H9 (cell line): ENCODE measurements at regions not wholly inside any gene's neighbourhood (a gene's known extent, or its start where the extent isn't known, plus 50 kb on each side); places are given as distances from the start of the nearest gene placed in this dataset.
"Not testable (repeated sequence)": the region's sequence is repeated elsewhere in the genome, so short reads cannot be mapped to it uniquely, and the experiment has no call there.

Source experiments
- DNase-seq: peaks from one replicate; pipeline ENCODE4 v3.0.0-alpha.2; 2017
- H2AFZ ChIP-seq: one replicate; pipeline ENCODE4 v1.6.1; 2013; ENCODE audit warnings: mild to moderate bottlenecking, low read length, control low read depth, moderate library complexity
- H2AK5ac ChIP-seq: 2 replicates; pipeline ENCODE4 v1.6.1; 2013; ENCODE audit warnings: low read length, control low read depth, mixed read lengths; ENCODE audit not compliant: insufficient read length
- H2BK120ac ChIP-seq: one replicate; pipeline ENCODE4 v1.6.1; 2013; ENCODE audit warnings: low read depth, mild to moderate bottlenecking, low read length, control low read depth, inconsistent platforms; ENCODE audit not compliant: poor library complexity, severe bottlenecking
- H2BK12ac ChIP-seq: 2 replicates; pipeline ENCODE4 v1.6.1; 2013; ENCODE audit warnings: low read length, control low read depth, mixed read lengths, low read depth; ENCODE audit not compliant: insufficient read length
- H2BK15ac ChIP-seq: 2 replicates; pipeline ENCODE4 v1.6.1; 2013; ENCODE audit warnings: low read depth, low read length, control low read depth
- H2BK20ac ChIP-seq: one replicate; pipeline ENCODE4 v1.6.1; 2013; ENCODE audit warnings: low read depth, mild to moderate bottlenecking, low read length, control low read depth, inconsistent platforms; ENCODE audit not compliant: poor library complexity, severe bottlenecking
- H2BK5ac ChIP-seq: 2 replicates; pipeline ENCODE4 v1.6.1; 2013; ENCODE audit warnings: low read length, control low read depth, mixed read lengths; ENCODE audit not compliant: insufficient read length
- H3K14ac ChIP-seq: 2 replicates; pipeline ENCODE4 v1.6.1; 2013; ENCODE audit warnings: low read length, control low read depth; ENCODE audit not compliant: insufficient read depth
- H3K18ac ChIP-seq: 2 replicates; pipeline ENCODE4 v1.6.1; 2013; ENCODE audit warnings: low read depth, mild to moderate bottlenecking, mixed read lengths, low read length, control low read depth; ENCODE audit not compliant: insufficient read length
- H3K23ac ChIP-seq: 2 replicates; pipeline ENCODE4 v1.6.1; 2013; ENCODE audit warnings: low read length, control low read depth, mixed read lengths, low read depth; ENCODE audit not compliant: insufficient read length
- H3K23me2 ChIP-seq: 2 replicates; pipeline ENCODE4 v1.6.1; 2013; ENCODE audit warnings: low read depth, mild to moderate bottlenecking, mixed read lengths, low read length, control low read depth; ENCODE audit not compliant: insufficient read length, poor library complexity, severe bottlenecking
- H3K27ac ChIP-seq: 2 replicates; pipeline ENCODE4 v1.5.1; 2013; ENCODE audit warnings: low read length, control low read depth, mixed read lengths, low read depth; ENCODE audit not compliant: insufficient read length
- H3K27me3 ChIP-seq: 2 replicates; pipeline ENCODE4 v1.6.1; 2013; ENCODE audit warnings: low read length, control low read depth, inconsistent platforms; ENCODE audit not compliant: insufficient read depth
- H3K4ac ChIP-seq: 2 replicates; pipeline ENCODE4 v1.6.1; 2013; ENCODE audit warnings: low read depth, mild to moderate bottlenecking, control low read depth, inconsistent platforms, low read length, moderate library complexity
- H3K4me1 ChIP-seq: 2 replicates; pipeline ENCODE4 v1.6.1; 2013; ENCODE audit warnings: low read length, control low read depth, inconsistent platforms; ENCODE audit not compliant: insufficient read depth
- H3K4me2 ChIP-seq: 2 replicates; pipeline ENCODE4 v1.6.1; 2013; ENCODE audit warnings: low read length, control low read depth, mixed read lengths; ENCODE audit not compliant: insufficient read length, insufficient read depth
- H3K56ac ChIP-seq: 2 replicates; pipeline ENCODE4 v1.6.1; 2013; ENCODE audit warnings: low read depth, mild to moderate bottlenecking, mixed read lengths, low read length, control low read depth; ENCODE audit not compliant: insufficient read length
- H3K79me1 ChIP-seq: 2 replicates; pipeline ENCODE4 v1.6.1; 2013; ENCODE audit warnings: low read depth, mild to moderate bottlenecking, moderate library complexity, low read length, control low read depth, inconsistent platforms; ENCODE audit not compliant: insufficient read depth, poor library complexity, severe bottlenecking
- H3K79me2 ChIP-seq: 2 replicates; pipeline ENCODE4 v1.6.1; 2013; ENCODE audit warnings: low read length, control low read depth, inconsistent platforms; ENCODE audit not compliant: insufficient read depth
- H3K9ac ChIP-seq: 2 replicates; pipeline ENCODE4 v1.6.1; 2013; ENCODE audit warnings: low read length, control low read depth, mixed read lengths; ENCODE audit not compliant: insufficient read length; ENCODE audit errors: extremely low read depth
- H3K9me3 ChIP-seq: one replicate; pipeline ENCODE4 v1.6.1; 2013; ENCODE audit warnings: low read depth, low read length, inconsistent platforms; ENCODE audit not compliant: control insufficient read depth
- H3T11ph ChIP-seq: one replicate; pipeline ENCODE4 v1.6.1; 2013; ENCODE audit warnings: mild to moderate bottlenecking, low read length, control low read depth, inconsistent platforms
- H4K20me1 ChIP-seq: one replicate; pipeline ENCODE4 v1.6.1; 2013; ENCODE audit not compliant: control insufficient read depth, insufficient read length, insufficient read depth
- H4K5ac ChIP-seq: 2 replicates; pipeline ENCODE4 v1.6.1; 2013; ENCODE audit warnings: low read depth, mild to moderate bottlenecking, mixed read lengths, low read length, control low read depth; ENCODE audit not compliant: insufficient read length
- H4K8ac ChIP-seq: replicated peaks from 2 replicates; pipeline ENCODE4 v1.6.1; 2013; ENCODE audit warnings: low read length, control low read depth, mixed read lengths, low read depth; ENCODE audit not compliant: insufficient read length
- H4K91ac ChIP-seq: 2 replicates; pipeline ENCODE4 v1.6.1; 2013; ENCODE audit warnings: low read depth, mild to moderate bottlenecking, moderate library complexity, mixed read lengths, low read length, control low read depth; ENCODE audit not compliant: insufficient read length
- H3K27ac Mint-ChIP-seq, 3 experiments: 2 replicates in 2 of 3; 3 replicates in 1 of 3; pipeline ENCODE4 v1.8.0; 2020 to 2021; ENCODE audit warnings: mixed read lengths in 3 of 3, mild to moderate bottlenecking in 1 of 3, moderate library complexity in 1 of 3
- H3K27me3 Mint-ChIP-seq: 2 replicates; pipeline ENCODE4 v1.8.0; 2021; ENCODE audit warnings: low read depth, mild to moderate bottlenecking, moderate library complexity, mixed read lengths
- H3K36me3 Mint-ChIP-seq, 3 experiments: 2 replicates in 2 of 3; 3 replicates in 1 of 3; pipeline ENCODE4 v1.8.0; 2020 to 2021; ENCODE audit warnings: low read depth in 3 of 3, mixed read lengths in 3 of 3; ENCODE audit not compliant: insufficient read depth in 1 of 3
- H3K4me1 Mint-ChIP-seq, 2 experiments: 2 replicates each; pipeline ENCODE4 v1.8.0; 2020; ENCODE audit warnings: mixed read lengths in 2 of 2
- H3K4me3 Mint-ChIP-seq, 2 experiments: 2 replicates in 1 of 2; 3 replicates in 1 of 2; pipeline ENCODE4 v1.8.0; 2020 to 2021; ENCODE audit warnings: mild to moderate bottlenecking in 2 of 2, mixed read lengths in 2 of 2, moderate library complexity in 1 of 2
- H3K9me3 Mint-ChIP-seq, 2 experiments: 2 replicates in 1 of 2; 3 replicates in 1 of 2; pipeline ENCODE4 v1.8.0; 2020; ENCODE audit warnings: mild to moderate bottlenecking in 2 of 2, mixed read lengths in 2 of 2, moderate library complexity in 1 of 2
- WGBS: extraction: QIAGEN DNeasy Blood & Tissue Kit; methylation state at CpG from one replicate; pipeline ENCODE4 v1.1.7; 2013; ENCODE audit warnings: missing lambda C conversion rate, low lambda C conversion rate, mixed read lengths; ENCODE audit not compliant: insufficient read length; ENCODE audit errors: extremely low coverage; 5-methylcytosine and 5-hydroxymethylcytosine counted together
- TF ChIP-seq, protein P1 (sequence below): fragments of 200-600 bp; sonication (generic); conservative IDR thresholded peaks from 3 replicates; pipeline ENCODE4 v1.8.0; 2021; ENCODE audit warnings: antibody characterized with exemption, mild to moderate bottlenecking

DNA sequence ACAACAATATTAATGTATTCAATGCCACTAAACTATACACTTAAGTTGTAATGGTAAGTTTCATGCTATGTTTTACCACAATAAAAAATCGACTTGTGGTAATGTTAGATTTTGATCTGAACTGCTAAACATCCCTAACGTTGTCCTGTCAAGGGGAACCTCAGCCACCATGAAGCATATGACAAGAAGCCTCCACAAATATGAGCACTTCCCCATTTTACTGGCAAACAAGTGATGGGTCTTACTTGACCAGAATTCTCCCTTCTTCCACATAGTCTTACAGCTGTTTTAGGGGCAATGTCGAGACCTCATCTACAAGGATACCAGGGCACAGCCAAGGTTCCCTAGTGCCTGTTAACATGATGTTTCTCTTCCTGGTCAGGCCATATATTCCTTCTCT is 124.2 kb upstream of the ABI3BP start:
- H2BK12ac ChIP-seq, result no peak overlapping the region
- no peak overlapping the region for H2BK15ac ChIP-seq
- no peaks in the 10 kb centered on the region for H3K27me3 Mint-ChIP-seq
- no peak overlapping the region for H3K4ac ChIP-seq
- H3K4me2 ChIP-seq, result no peak overlapping the region
- H2BK5ac ChIP-seq, result no peak overlapping the region
- no peaks in the 10 kb centered on the region for H3K9me3 ChIP-seq
- H3K79me1 ChIP-seq, result no peaks in the 10 kb centered on the region
- no peak overlapping the region for H4K5ac ChIP-seq
- H3K14ac ChIP-seq, result no peak overlapping the region
- no peaks in the 10 kb centered on the region for H3K36me3 Mint-ChIP-seq
- H3K4me1 Mint-ChIP-seq, result no peaks in the 10 kb centered on the region
- no peak overlapping the region for H3K27ac Mint-ChIP-seq
- WGBS, result no CpG with 5 or more reads among the region's 3 CpGs
- no peaks in the 10 kb centered on the region for H3K27me3 ChIP-seq
- H3K4me1 ChIP-seq, result no peaks in the 10 kb centered on the region
- H3K23me2 ChIP-seq, result no peaks in the 10 kb centered on the region
- H4K8ac ChIP-seq, result no peak overlapping the region
- H4K91ac ChIP-seq, result no peak overlapping the region
- H3K4me3 Mint-ChIP-seq, result no peak overlapping the region
- no peak overlapping the region for H2BK120ac ChIP-seq
- H2AK5ac ChIP-seq, result no peak overlapping the region
- H3K23ac ChIP-seq, result no peak overlapping the region
- no peaks in the 10 kb centered on the region; a peak in 1 of 5 replicates for H3K9me3 Mint-ChIP-seq
- no peak overlapping the region for H3K18ac ChIP-seq
- TF ChIP-seq, protein P1, sequence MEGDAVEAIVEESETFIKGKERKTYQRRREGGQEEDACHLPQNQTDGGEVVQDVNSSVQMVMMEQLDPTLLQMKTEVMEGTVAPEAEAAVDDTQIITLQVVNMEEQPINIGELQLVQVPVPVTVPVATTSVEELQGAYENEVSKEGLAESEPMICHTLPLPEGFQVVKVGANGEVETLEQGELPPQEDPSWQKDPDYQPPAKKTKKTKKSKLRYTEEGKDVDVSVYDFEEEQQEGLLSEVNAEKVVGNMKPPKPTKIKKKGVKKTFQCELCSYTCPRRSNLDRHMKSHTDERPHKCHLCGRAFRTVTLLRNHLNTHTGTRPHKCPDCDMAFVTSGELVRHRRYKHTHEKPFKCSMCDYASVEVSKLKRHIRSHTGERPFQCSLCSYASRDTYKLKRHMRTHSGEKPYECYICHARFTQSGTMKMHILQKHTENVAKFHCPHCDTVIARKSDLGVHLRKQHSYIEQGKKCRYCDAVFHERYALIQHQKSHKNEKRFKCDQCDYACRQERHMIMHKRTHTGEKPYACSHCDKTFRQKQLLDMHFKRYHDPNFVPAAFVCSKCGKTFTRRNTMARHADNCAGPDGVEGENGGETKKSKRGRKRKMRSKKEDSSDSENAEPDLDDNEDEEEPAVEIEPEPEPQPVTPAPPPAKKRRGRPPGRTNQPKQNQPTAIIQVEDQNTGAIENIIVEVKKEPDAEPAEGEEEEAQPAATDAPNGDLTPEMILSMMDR, result no peak
- H3K27ac ChIP-seq, result no peak overlapping the region
- H4K20me1 ChIP-seq, result no peaks in the 10 kb centered on the region
- no peak overlapping the region for H3K56ac ChIP-seq
- H2BK20ac ChIP-seq, result no peak overlapping the region
- DNase-seq, result no peak
- no peak overlapping the region for H3T11ph ChIP-seq
- H3K9ac ChIP-seq, result no peak overlapping the region
- H2AFZ ChIP-seq, result no peak overlapping the region
- no peaks in the 10 kb centered on the region for H3K79me2 ChIP-seq

- not testable (repeated sequence) for H4K5ac ChIP-seq, H2BK120ac ChIP-seq, H4K8ac ChIP-seq, H4K20me1 ChIP-seq, H3K4ac ChIP-seq, H3K27me3 ChIP-seq, H2AK5ac ChIP-seq, DNase-seq, H3K23me2 ChIP-seq, H2BK12ac ChIP-seq, H3K4me1 ChIP-seq, H4K91ac ChIP-seq, H3K18ac ChIP-seq, H2BK5ac ChIP-seq, H3K79me2 ChIP-seq, H3K23ac ChIP-seq, H3K14ac ChIP-seq, H3K27me3 Mint-ChIP-seq, H3K27ac ChIP-seq, H2BK15ac ChIP-seq, H3K4me2 ChIP-seq, H3K4me3 Mint-ChIP-seq, H3K56ac ChIP-seq, H2AFZ ChIP-seq, H3K27ac Mint-ChIP-seq, H3T11ph ChIP-seq, H3K9me3 ChIP-seq, H2BK20ac ChIP-seq, H3K79me1 ChIP-seq, H3K9ac ChIP-seq, H3K4me1 Mint-ChIP-seq
- no CpG with 5 or more reads among the region's 3 CpGs for WGBS
- Mint-ChIP-seq H3K36me3 (peaks cover 5 to 27% (median 11%) of the 10 kb centered on the region in 3 experiments; a peak in 6 of 7 replicates), H3K9me3 (peaks cover 44 to 46% of the 10 kb centered on the region in 2 experiments)
Observed at GRCh38 chr3:101110295-101110694, 117.1 kb upstream of the ABI3BP start.
